ENCODE measurements at regions not wholly inside any gene's neighbourhood (a gene's known extent, or its start where the extent isn't known, plus 50 kb on each side); places are given as distances from the start of the nearest gene placed in this dataset.

- no peak overlapping the region for H3K27ac ChIP-seq
- intact Hi-C loops (cut with DNase I): no loop called here
- peaks cover 6 to 14% of the 10 kb centered on the region in 2 donors for H3K9me3 ChIP-seq
- TF ChIP-seq, protein P1, sequence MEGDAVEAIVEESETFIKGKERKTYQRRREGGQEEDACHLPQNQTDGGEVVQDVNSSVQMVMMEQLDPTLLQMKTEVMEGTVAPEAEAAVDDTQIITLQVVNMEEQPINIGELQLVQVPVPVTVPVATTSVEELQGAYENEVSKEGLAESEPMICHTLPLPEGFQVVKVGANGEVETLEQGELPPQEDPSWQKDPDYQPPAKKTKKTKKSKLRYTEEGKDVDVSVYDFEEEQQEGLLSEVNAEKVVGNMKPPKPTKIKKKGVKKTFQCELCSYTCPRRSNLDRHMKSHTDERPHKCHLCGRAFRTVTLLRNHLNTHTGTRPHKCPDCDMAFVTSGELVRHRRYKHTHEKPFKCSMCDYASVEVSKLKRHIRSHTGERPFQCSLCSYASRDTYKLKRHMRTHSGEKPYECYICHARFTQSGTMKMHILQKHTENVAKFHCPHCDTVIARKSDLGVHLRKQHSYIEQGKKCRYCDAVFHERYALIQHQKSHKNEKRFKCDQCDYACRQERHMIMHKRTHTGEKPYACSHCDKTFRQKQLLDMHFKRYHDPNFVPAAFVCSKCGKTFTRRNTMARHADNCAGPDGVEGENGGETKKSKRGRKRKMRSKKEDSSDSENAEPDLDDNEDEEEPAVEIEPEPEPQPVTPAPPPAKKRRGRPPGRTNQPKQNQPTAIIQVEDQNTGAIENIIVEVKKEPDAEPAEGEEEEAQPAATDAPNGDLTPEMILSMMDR (IDR thresholded peaks at IDR 0.05): no peak
- no peak for DNase-seq (ENCODE audit: low spot score in 2 of 2)
- peaks cover 0 to 13% of the 10 kb centered on the region in 2 donors for H3K4me1 ChIP-seq
- H3K4me3 ChIP-seq: no peak overlapping the region
- H3K36me3 ChIP-seq: no peaks in the 10 kb centered on the region
- H3K27me3 ChIP-seq: no peaks in the 10 kb centered on the region
Measured at GRCh38 chr3:28745916-28746617, 397.4 kb upstream of the AZI2 start.

DNA sequence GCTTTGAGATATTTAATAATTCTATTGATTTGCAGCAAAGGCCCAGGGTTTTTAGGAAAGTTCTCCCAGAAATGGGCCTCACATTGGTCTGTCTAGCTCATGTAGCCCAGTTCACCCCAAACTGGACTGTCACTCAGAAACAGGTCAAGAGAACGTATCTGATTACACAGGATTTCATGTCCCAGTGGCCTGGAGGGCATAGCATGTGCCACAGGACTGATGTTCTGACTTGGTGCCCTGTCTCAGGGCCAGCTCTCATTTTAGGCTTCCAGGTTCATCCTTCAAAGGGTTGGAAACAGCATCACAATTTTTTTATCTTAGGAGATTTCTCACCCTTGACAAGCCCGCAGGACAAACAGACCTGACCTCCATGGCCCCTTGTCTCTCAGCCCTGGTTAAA lies 398.4 kb upstream of the AZI2 start:
- TF ChIP-seq, protein P1 (IDR thresholded peaks at IDR 0.05): no peak
- peaks cover 6 to 21% of the 10 kb centered on the region in 2 donors for H3K9me3 ChIP-seq
- no peak overlapping the region for H3K4me3 ChIP-seq
- no peaks in the 10 kb centered on the region for H3K27me3 ChIP-seq
- H3K36me3 ChIP-seq: no peaks in the 10 kb centered on the region
- intact Hi-C loops (cut with DNase I): no loop called here
- peaks cover 0 to 13% of the 10 kb centered on the region in 2 donors for H3K4me1 ChIP-seq
- DNase-seq (ENCODE audit: low spot score in 2 of 2): no peak
- no peak overlapping the region for H3K27ac ChIP-seq

- H3K27me3 ChIP-seq: no peaks in the 10 kb centered on the region
- H3K36me3 ChIP-seq: no peaks in the 10 kb centered on the region
- TF ChIP-seq, protein P1 (IDR thresholded peaks at IDR 0.05): no peak
- intact Hi-C loops (cut with DNase I): no loop called here
- no peak overlapping the region for H3K4me3 ChIP-seq
- DNase-seq (ENCODE audit: low spot score in 2 of 2): no peak
- H3K4me1 ChIP-seq: no peaks in the 10 kb centered on the region
- H3K27ac ChIP-seq: no peak overlapping the region
- peaks cover 6 to 21% of the 10 kb centered on the region in 2 donors for H3K9me3 ChIP-seq
Measured at GRCh38 chr3:28751864-28752263, 403.2 kb upstream of the AZI2 start.

DNA sequence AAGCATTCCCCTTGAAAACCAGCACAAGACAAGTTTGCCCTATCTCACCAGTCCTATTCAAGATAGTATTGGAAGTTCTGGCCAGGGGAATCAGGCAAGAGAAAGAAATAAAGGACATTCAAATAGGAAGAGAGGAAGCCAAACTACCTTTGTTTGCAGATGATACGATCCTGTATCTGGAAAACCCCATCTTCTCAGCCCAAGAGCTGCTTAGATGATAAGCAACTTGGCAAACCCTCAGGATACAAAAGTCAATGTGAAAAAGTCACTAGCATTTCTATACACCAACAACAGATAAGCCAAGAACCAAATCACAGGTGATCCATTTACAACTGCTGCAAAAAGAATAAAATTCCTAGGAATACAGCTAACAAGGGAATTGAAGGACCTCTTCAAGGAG lies 403.7 kb upstream of the AZI2 start:
- intact Hi-C loops (cut with DNase I): no loop called here
- H3K27me3 ChIP-seq: no peaks in the 10 kb centered on the region
- no peak overlapping the region for H3K27ac ChIP-seq
- no peak overlapping the region for H3K4me3 ChIP-seq
- DNase-seq (ENCODE audit: low spot score in 2 of 2): no peak
- H3K4me1 ChIP-seq: no peaks in the 10 kb centered on the region
- TF ChIP-seq, protein P1 (IDR thresholded peaks at IDR 0.05): no peak
- H3K36me3 ChIP-seq: no peaks in the 10 kb centered on the region
- peaks cover 6 to 21% of the 10 kb centered on the region in 2 donors for H3K9me3 ChIP-seq

GRCh38 chr3:28756056-28756455 lies 407.4 kb upstream of the AZI2 start:
- H3K4me1 ChIP-seq: no peaks in the 10 kb centered on the region
- H3K27ac ChIP-seq: no peak overlapping the region
- no peaks in the 10 kb centered on the region for H3K27me3 ChIP-seq
- H3K36me3 ChIP-seq: no peaks in the 10 kb centered on the region
- no peak for DNase-seq (ENCODE audit: low spot score in 2 of 2)
- no peak overlapping the region for H3K4me3 ChIP-seq
- peaks cover under 1 to 7% of the 10 kb centered on the region in 2 donors for H3K9me3 ChIP-seq
- intact Hi-C loops (cut with DNase I): no loop called here
- TF ChIP-seq, protein P1 (IDR thresholded peaks at IDR 0.05): no peak

Measured in ascending aorta (tissue), 2 donors.